ENCODE measurements at regions not wholly inside any gene's neighbourhood (a gene's known extent, or its start where the extent isn't known, plus 50 kb on each side); places are given as distances from the start of the nearest gene placed in this dataset.

- no peak for DNase-seq
- Histone ChIP-seq H3K4me1 (peaks cover 0 to 23% (median 5%) of the 10 kb centered on the region in 4 donors), H3K36me3 (no peaks in the 10 kb centered on the region), H3K4me3 (no peak overlapping the region), H3K9me3 (no peaks in the 10 kb centered on the region), H3K27me3 (no peaks in the 10 kb centered on the region), H3K27ac (no peak overlapping the region)
- intact Hi-C loops (cut with DNase I; ENCODE audit: low total_unique reads) = no loop called here
- TF ChIP-seq CTCF (IDR thresholded peaks at IDR 0.05) = no peak
Observed at GRCh38 chr13:44196196-44196751, 177.3 kb upstream of the SERP2 start.

GRCh38 chr13:44197791-44198770 lies 175.5 kb upstream of the SERP2 start:
- Histone ChIP-seq H3K4me3 (no peak overlapping the region), H3K4me1 (peaks cover 0 to 19% (median 5%) of the 10 kb centered on the region in 4 donors), H3K27ac (no peak overlapping the region), H3K27me3 (no peaks in the 10 kb centered on the region), H3K36me3 (no peaks in the 10 kb centered on the region), H3K9me3 (no peaks in the 10 kb centered on the region)
- intact Hi-C loops (cut with DNase I; ENCODE audit: low total_unique reads) = no loop called here
- DNase-seq = no peak
- TF ChIP-seq CTCF (IDR thresholded peaks at IDR 0.05) = no peak

GRCh38 chr13:44198826-44199225 lies 174.8 kb upstream of the SERP2 start:
- no peak for DNase-seq
- no peak for TF ChIP-seq CTCF (IDR thresholded peaks at IDR 0.05)
- intact Hi-C loops (cut with DNase I; ENCODE audit: low total_unique reads) = no loop called here
- H3K27ac ChIP-seq = no peak overlapping the region
- H3K4me3 ChIP-seq = no peak overlapping the region
- H3K4me1 ChIP-seq = peaks cover 0 to 19% (median 5%) of the 10 kb centered on the region in 4 donors
- no peaks in the 10 kb centered on the region for H3K27me3 ChIP-seq
- H3K36me3 ChIP-seq = no peaks in the 10 kb centered on the region
- H3K9me3 ChIP-seq = no peaks in the 10 kb centered on the region

GRCh38 chr13:44199627-44200207 lies 173.9 kb upstream of the SERP2 start:
- H3K4me3 ChIP-seq = no peak overlapping the region
- no peak for TF ChIP-seq CTCF (IDR thresholded peaks at IDR 0.05)
- DNase-seq = no peak
- intact Hi-C loops (cut with DNase I; ENCODE audit: low total_unique reads) = no loop called here
- H3K27me3 ChIP-seq = no peaks in the 10 kb centered on the region
- no peak overlapping the region for H3K27ac ChIP-seq
- H3K9me3 ChIP-seq = no peaks in the 10 kb centered on the region
- no peaks in the 10 kb centered on the region for H3K36me3 ChIP-seq
- H3K4me1 ChIP-seq = peaks cover 0 to 19% (median 5%) of the 10 kb centered on the region in 4 donors

GRCh38 chr13:44206434-44206833 lies 167.2 kb upstream of the SERP2 start:
- no peaks in the 10 kb centered on the region for H3K4me1 ChIP-seq

More at GRCh38 chr13:44206434-44206833, 167.2 kb upstream of the SERP2 start:
- intact Hi-C loops (cut with DNase I; ENCODE audit: low total_unique reads) = no loop called here
- TF ChIP-seq CTCF (IDR thresholded peaks at IDR 0.05) = no peak
- H3K4me3 ChIP-seq = no peak overlapping the region
- H3K36me3 ChIP-seq = no peaks in the 10 kb centered on the region
- H3K9me3 ChIP-seq = peaks cover 0 to 8% (median 0%) of the 10 kb centered on the region in 3 donors
- H3K27ac ChIP-seq = no peak overlapping the region
- no peak for DNase-seq
- no peaks in the 10 kb centered on the region for H3K27me3 ChIP-seq

Measured in tibial artery (tissue), 4 donors.